ENCODE measurements at regions not wholly inside any gene's neighbourhood (a gene's known extent, or its start where the extent isn't known, plus 50 kb on each side); places are given as distances from the start of the nearest gene placed in this dataset.
A peak's percentile ranks its signal among the peaks of the same experiment; 100 is the strongest.

DNA sequence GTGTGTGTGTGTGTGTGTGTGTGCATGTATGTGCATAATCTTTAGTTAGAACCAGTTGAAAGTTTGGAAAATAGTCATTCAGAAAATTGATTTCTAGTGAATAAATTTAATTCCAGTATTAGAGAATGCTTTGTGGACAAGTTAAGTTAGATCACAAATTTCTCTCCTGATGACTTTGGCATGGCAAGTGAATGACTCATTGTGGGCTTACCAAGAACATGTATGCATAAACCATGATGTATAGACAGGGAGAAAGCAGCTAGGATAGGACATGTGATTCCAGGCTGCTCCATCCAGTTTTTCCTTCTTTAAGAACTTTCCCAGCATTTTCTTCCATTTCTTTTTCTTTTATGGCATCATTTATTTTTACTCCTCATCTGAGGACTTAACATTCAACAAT lies 85.7 kb upstream of the SGCD start:
- ATAC-seq = no peak
- no peak for DNase-seq (ENCODE audit: missing footprints)
- intact Hi-C loops (cut with DNase I) = no loop called here

- intact Hi-C loops (cut with DNase I) = no loop called here
- DNase-seq (ENCODE audit: missing footprints) = no peak
These were observed 81.1 kb upstream of the SGCD start for GRCh38 chr5:156245895-156246294.

DNA sequence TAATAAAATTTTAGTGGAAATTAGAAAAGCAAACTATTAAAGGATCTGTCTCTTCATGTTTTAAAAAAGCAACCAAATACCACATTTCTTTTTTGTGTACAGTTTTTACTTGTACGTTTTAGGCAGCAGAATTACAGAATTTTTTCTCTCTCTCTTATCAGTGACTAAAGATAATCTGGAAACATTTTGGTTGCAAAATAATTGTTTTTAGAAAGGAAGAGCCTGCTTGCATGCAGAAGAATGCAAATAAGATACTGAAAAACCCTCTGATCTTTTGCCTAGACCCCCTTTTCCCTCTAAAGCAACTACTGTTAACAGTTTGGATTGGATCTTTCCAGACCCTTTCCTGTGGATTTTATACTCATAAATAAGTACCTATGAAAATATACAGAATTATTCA lies 75.9 kb upstream of the SGCD start:
- DNase-seq (ENCODE audit: missing footprints) (no peak), ATAC-seq (no peak)
- intact Hi-C loops (cut with DNase I) = no loop called here

More at GRCh38 chr5:156245895-156246294, 81.1 kb upstream of the SGCD start:
- no peak for ATAC-seq

DNA sequence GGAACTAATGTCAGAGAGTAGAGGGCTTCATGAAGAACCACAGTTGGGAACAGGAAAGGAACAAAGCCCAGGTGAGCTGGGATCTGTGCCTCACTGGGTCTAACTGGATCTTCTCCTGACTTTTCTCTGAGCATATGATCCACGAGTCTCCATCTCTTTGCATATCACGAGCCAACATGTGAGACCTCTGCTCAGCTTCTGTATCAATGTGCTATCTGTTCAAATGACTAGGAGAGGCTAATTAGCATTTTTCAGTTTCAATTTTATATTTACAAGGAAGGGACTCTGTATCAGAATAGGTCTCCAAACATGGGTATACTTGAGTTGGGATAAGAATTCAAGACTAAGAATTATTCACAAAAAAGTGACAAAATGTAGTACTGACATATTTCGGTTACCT lies 73.8 kb upstream of the SGCD start:
- ATAC-seq = no peak
- DNase-seq (ENCODE audit: missing footprints) = no peak
- intact Hi-C loops (cut with DNase I) = no loop called here

DNA sequence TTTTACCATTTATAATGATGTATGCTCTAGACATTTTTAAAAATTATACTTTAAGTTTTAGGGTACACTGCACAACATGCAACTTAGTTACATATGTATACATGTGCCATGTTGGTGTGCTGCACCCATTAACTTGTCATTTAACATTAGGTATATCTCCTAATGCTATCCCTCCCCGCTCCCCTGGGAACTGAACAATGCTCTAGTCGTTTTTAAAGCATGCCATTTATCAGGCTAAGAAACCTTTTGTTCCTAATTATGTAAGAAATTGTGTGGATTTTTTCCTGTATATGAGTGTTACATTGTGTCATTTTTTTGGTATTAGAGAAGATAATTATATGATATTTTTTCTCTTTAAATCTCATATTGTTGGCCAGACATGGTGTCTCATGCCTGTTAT lies 72.8 kb upstream of the SGCD start:
- DNase-seq (ENCODE audit: missing footprints) = no peak

GRCh38 chr5:156256642-156257041 lies 70.3 kb upstream of the SGCD start:
- intact Hi-C loops (cut with DNase I) = no loop called here
- DNase-seq (ENCODE audit: missing footprints) = no peak
- no peak for ATAC-seq

More for the DNA sequence above, 72.8 kb upstream of the SGCD start:
- intact Hi-C loops (cut with DNase I) = no loop called here
- no peak for ATAC-seq

DNA sequence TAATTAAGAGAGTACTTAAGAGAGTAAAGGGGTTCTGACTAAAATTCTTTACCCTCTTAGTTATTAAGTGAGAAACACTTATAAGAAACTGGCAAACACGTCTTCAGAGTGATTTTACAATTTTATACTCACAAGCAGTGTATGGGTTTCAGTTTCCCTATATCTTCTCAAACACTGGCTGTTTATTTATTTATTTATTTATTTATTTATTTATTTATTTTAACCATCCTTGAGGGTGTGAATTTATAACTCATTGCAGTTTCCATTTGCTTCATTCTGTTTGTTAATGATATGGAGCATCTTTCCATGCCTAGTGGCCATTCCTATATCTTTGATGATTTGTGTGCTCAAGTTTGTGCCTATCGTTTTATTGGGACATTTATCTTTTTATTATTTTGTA lies 68.0 kb upstream of the SGCD start:
- intact Hi-C loops (cut with DNase I) = no loop called here
- no peak for DNase-seq (ENCODE audit: missing footprints)
- ATAC-seq = no peak

DNA sequence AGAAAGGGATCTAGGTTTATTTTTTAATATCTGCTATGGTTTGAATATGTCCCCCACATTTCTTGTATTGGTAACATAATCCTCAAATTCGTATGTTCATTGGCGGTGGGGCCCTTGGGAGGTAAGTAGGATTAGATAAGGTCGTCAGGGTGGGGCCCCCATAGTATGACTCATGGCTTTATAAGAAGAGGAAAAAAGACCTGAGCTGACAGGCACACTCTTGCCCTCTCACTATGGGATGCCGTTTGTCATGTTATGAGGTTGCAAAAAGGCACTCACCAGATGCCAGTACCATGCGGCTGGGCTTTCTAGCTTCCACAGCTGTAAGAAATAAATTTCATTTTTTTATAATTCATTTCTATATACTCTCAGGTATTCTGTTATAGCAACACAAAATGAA lies 67.3 kb upstream of the SGCD start:
- no peak for ATAC-seq
- DNase-seq (ENCODE audit: missing footprints) = no peak
- intact Hi-C loops (cut with DNase I) = no loop called here

- ATAC-seq (no peak), DNase-seq (ENCODE audit: missing footprints) (no peak)
- intact Hi-C loops (cut with DNase I) = no loop called here
These were observed 65.6 kb upstream of the SGCD start for GRCh38 chr5:156261275-156261939.

DNA sequence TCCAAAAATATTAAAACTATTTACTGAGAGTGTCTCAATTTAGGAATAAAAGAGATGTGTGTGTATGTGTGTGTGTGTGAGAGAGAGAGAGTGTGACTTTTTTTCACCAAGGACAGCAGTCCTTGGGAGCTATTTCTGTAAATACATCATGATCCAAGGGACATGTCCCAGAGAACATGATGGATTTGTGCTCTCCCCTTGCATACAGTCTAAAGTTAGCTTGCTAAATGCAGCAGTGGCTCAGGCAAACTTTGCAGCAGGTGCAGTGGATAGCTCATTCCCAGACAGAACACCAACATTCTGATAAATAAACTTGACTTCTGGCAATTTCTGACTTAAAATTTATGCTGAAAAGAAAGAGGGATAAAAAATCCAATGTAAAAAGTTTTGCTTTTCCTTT lies 55.4 kb upstream of the SGCD start:
- ATAC-seq = peak; percentile 91
- no peak for DNase-seq (ENCODE audit: missing footprints)
- intact Hi-C loops (cut with DNase I) = loop anchor here (5.0 kb wide), 1 partner anchor 56 kb away; the partner anchor contains the start of gene SGCD

DNA sequence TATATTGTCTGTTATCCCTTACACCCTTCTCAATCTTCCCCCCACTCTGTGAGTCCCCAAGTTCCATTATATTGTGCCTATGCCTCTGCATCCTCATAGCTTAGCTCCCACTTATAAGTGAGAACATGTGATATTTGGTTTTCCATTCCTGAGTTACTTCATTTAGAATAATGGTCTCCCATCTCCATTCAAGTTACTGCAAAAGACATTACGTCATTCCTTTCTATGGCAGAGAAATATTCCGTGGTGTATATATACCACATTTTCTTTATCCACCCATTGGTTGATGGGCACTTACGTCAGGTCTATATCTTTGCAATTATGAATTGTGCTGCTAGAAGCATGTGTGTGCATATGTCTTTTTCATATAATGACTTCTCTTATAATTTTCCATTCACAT lies 54.8 kb upstream of the SGCD start:
- ATAC-seq (no peak), DNase-seq (ENCODE audit: missing footprints) (no peak)
- intact Hi-C loops (cut with DNase I) = loop anchor here (5.0 kb wide), 1 partner anchor 55 kb away; the partner anchor contains the start of gene SGCD

- no peak for DNase-seq (ENCODE audit: missing footprints)
- ATAC-seq = no peak
- intact Hi-C loops (cut with DNase I) = loop anchor here (5.0 kb wide), 1 partner anchor 54 kb away; the partner anchor contains the start of gene SGCD
These were observed 53.6 kb upstream of the SGCD start for GRCh38 chr5:156273325-156273724.

DNA sequence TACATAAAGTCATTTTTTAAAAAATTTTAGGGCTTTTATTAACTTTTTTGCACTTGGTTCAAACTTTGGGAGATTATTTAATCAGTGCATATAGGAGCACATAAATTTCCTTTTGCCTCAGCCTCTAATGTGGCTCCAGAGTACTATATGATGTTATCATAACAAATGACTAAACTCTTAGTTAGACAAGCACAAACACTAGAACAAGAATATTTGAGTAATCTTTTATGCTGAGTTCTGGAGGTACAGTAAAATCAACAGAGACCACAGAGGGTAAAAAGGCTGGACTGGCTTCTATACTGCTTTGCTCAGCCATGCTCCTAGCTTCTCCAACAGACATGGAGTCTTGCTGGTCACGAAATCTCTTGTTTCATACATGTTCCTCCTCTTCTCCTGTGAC lies 52.5 kb upstream of the SGCD start:
- no peak for DNase-seq (ENCODE audit: missing footprints)
- intact Hi-C loops (cut with DNase I) = loop anchor here (5.0 kb wide), 1 partner anchor 53 kb away; the partner anchor contains the start of gene SGCD
- no peak for ATAC-seq
